ENCODE measurements at regions not wholly inside any gene's neighbourhood (a gene's known extent, or its start where the extent isn't known, plus 50 kb on each side); places are given as distances from the start of the nearest gene placed in this dataset.

DNA sequence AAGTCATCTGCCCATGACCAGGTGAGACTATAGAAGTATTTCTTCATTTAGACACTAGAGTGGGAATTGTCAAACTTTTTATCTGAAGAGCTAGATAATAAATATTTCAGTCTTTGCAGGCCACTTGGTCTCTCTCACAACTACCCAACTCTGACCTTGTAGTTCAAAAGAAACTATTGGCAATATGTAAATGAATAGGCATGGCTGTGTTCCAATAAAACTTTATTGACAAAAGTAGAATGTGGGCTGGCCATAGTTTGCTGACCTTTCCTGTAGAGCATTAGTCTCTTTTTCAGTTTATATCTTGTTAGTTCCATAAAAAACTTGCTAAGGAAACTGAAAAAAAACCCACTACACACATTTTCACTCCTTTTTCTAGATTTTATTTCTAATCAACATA, 535.5 kb downstream of the PRR16 start:
- Histone ChIP-seq H2AFZ (ENCODE audit: low read depth) (no peak overlapping the region), H3K9me3 (no peaks in the 10 kb centered on the region), H4K20me1 (ENCODE audit: insufficient read depth) (no peaks in the 10 kb centered on the region), H3K9me2 (no peaks in the 10 kb centered on the region), H3K79me2 (ENCODE audit: insufficient read depth) (no peaks in the 10 kb centered on the region), H3K36me3 (replicated peaks in 1 of 2; ENCODE audit: control insufficient read depth in 1 of 2, insufficient read depth in 2 of 2, low read length in 1 of 2) (no peaks in the 10 kb centered on the region), H3K4me1 (ENCODE audit: control insufficient read depth in 1 of 2, insufficient read depth in 2 of 2, low read depth in 1 of 2, low read length in 1 of 2) (no peaks in the 10 kb centered on the region), H3K27ac (ENCODE audit: low read depth in 2 of 2, low read length in 1 of 2) (no peak overlapping the region), H3K4me2 (no peak overlapping the region), H3F3A (replicated peaks; ENCODE audit: insufficient read depth) (no peaks in the 10 kb centered on the region), H3K27me3 (ENCODE audit: insufficient read depth) (no peaks in the 10 kb centered on the region), H3K4me3 (ENCODE audit: low read depth in 2 of 2, low read length in 1 of 2) (no peak overlapping the region), H3K9ac (no peak overlapping the region)
- DNase-seq = no peak
- POLR2A ChIA-PET = no interaction called here
- CTCF ChIA-PET = no interaction called here
- TF ChIP-seq FOSL2 (IDR thresholded peaks at IDR 0.05; ENCODE audit: borderline replicate concordance, low read depth) = no peak
- no peak for TF ChIP-seq MXI1 (IDR thresholded peaks at IDR 0.05; ENCODE audit: low read depth, low read length)
- TF ChIP-seq, protein P1, sequence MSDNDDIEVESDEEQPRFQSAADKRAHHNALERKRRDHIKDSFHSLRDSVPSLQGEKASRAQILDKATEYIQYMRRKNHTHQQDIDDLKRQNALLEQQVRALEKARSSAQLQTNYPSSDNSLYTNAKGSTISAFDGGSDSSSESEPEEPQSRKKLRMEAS (IDR thresholded peaks at IDR 0.05; ENCODE audit: low read depth) = no peak
- TF ChIP-seq YY1 (IDR thresholded peaks at IDR 0.05; ENCODE audit: low read depth) = no peak
- TF ChIP-seq TCF12 (IDR thresholded peaks at IDR 0.05) = no peak
- TF ChIP-seq, protein P2, sequence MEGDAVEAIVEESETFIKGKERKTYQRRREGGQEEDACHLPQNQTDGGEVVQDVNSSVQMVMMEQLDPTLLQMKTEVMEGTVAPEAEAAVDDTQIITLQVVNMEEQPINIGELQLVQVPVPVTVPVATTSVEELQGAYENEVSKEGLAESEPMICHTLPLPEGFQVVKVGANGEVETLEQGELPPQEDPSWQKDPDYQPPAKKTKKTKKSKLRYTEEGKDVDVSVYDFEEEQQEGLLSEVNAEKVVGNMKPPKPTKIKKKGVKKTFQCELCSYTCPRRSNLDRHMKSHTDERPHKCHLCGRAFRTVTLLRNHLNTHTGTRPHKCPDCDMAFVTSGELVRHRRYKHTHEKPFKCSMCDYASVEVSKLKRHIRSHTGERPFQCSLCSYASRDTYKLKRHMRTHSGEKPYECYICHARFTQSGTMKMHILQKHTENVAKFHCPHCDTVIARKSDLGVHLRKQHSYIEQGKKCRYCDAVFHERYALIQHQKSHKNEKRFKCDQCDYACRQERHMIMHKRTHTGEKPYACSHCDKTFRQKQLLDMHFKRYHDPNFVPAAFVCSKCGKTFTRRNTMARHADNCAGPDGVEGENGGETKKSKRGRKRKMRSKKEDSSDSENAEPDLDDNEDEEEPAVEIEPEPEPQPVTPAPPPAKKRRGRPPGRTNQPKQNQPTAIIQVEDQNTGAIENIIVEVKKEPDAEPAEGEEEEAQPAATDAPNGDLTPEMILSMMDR (IDR thresholded peaks at IDR 0.05) = no peak
- no peak for TF ChIP-seq RCOR1 (IDR thresholded peaks at IDR 0.05; ENCODE audit: low read length)
- no peak for TF ChIP-seq GABPA (IDR thresholded peaks at IDR 0.05; ENCODE audit: low read depth)
- no peak for TF ChIP-seq RFX5 (IDR thresholded peaks at IDR 0.05; ENCODE audit: low read length)
- TF ChIP-seq JUND (IDR thresholded peaks at IDR 0.05) = no peak
- TF ChIP-seq, protein P3, sequence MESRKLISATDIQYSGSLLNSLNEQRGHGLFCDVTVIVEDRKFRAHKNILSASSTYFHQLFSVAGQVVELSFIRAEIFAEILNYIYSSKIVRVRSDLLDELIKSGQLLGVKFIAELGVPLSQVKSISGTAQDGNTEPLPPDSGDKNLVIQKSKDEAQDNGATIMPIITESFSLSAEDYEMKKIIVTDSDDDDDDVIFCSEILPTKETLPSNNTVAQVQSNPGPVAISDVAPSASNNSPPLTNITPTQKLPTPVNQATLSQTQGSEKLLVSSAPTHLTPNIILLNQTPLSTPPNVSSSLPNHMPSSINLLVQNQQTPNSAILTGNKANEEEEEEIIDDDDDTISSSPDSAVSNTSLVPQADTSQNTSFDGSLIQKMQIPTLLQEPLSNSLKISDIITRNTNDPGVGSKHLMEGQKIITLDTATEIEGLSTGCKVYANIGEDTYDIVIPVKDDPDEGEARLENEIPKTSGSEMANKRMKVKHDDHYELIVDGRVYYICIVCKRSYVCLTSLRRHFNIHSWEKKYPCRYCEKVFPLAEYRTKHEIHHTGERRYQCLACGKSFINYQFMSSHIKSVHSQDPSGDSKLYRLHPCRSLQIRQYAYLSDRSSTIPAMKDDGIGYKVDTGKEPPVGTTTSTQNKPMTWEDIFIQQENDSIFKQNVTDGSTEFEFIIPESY (IDR thresholded peaks at IDR 0.05; ENCODE audit: borderline replicate concordance, low read depth) = no peak
- no peak for TF ChIP-seq NFIC (IDR thresholded peaks at IDR 0.05; ENCODE audit: borderline replicate concordance)
- no peak for TF ChIP-seq GATA2 (CRISPR knock-in tag; IDR thresholded peaks at IDR 0.05)
- TF ChIP-seq, protein P4, sequence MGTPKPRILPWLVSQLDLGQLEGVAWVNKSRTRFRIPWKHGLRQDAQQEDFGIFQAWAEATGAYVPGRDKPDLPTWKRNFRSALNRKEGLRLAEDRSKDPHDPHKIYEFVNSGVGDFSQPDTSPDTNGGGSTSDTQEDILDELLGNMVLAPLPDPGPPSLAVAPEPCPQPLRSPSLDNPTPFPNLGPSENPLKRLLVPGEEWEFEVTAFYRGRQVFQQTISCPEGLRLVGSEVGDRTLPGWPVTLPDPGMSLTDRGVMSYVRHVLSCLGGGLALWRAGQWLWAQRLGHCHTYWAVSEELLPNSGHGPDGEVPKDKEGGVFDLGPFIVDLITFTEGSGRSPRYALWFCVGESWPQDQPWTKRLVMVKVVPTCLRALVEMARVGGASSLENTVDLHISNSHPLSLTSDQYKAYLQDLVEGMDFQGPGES (IDR thresholded peaks at IDR 0.05; ENCODE audit: low read depth, low read length) = no peak
- TF ChIP-seq, protein P5, sequence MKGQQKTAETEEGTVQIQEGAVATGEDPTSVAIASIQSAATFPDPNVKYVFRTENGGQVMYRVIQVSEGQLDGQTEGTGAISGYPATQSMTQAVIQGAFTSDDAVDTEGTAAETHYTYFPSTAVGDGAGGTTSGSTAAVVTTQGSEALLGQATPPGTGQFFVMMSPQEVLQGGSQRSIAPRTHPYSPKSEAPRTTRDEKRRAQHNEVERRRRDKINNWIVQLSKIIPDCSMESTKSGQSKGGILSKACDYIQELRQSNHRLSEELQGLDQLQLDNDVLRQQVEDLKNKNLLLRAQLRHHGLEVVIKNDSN (IDR thresholded peaks at IDR 0.05; ENCODE audit: borderline replicate concordance, low read depth) = no peak
- no peak for TF ChIP-seq MEF2A (IDR thresholded peaks at IDR 0.05; ENCODE audit: borderline replicate concordance, low read depth)

Data from SK-N-SH (cell line).